H1 (cell line): ENCODE measurements at regions not wholly inside any gene's neighbourhood (a gene's known extent, or its start where the extent isn't known, plus 50 kb on each side); places are given as distances from the start of the nearest gene placed in this dataset.

ENCODE experiments used
- SIX5 ChIP-seq: IDR thresholded peaks from 2 replicates; pipeline ENCODE4 v1.6.1; 2011; ENCODE audit warnings: mild to moderate bottlenecking, low read depth, low read length

DNA sequence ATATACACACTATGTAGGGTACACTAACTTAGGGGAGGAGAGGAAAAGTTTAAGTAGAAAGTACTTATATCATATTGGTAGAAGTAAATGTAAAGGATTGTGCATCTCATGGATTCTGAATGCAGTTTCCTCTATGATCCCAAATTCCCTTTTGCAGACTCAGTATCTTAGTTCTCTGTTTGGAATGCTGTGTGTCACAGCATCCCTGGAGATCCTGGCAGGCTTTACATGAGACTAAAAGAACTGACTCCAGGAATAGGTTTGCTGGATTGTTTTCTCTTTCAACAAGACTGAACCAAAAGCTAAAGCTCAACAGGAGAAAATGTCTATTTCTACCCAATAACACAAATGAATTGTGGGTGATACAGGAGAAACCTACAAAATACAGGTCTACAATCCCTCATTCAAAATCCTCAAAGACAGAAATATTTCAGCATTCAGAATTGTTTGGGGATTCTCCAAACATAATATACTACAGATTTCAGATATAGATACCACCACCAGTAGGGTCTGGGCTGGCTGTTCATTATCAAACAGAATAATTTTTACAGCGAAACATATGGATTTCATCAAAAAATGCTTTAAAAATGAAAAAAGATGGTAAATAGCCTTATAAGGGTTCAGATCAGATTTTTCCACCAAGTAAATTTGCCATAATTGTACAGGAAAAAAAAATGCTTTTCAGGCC lies 324.7 kb upstream of the GRAMD2B start (continued):
- no peak for TF ChIP-seq SIX5
